ENCODE measurements at regions not wholly inside any gene's neighbourhood (a gene's known extent, or its start where the extent isn't known, plus 50 kb on each side); places are given as distances from the start of the nearest gene placed in this dataset.

- FAIRE-seq: no peak
Measured at GRCh38 chr2:236317938-236318396, 53.8 kb upstream of the ASB18 start.

DNA sequence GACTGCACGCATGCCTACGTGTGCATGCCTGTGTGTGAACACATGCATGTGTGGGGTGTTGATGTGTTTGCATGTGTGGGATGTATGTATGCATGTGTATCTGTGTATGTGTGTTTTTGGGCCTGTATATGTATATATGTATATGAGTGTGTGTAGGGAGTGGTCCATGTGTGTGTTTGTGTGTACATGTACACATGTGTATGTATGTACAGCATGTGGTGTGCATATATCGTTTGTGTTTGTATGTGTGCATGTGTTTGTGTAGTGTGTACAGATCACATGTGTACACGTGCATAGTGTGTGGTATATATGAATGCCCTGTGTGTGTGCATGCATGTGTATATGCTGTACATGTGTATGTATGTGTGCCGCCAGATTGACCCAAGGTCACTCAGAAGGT lies 54.2 kb upstream of the ASB18 start:
- FAIRE-seq: no peak

GRCh38 chr2:236319036-236319435 lies 54.8 kb upstream of the ASB18 start:
- FAIRE-seq: no peak

- no peak for FAIRE-seq
Measured at GRCh38 chr2:236321415-236321814, 57.2 kb upstream of the ASB18 start.

DNA sequence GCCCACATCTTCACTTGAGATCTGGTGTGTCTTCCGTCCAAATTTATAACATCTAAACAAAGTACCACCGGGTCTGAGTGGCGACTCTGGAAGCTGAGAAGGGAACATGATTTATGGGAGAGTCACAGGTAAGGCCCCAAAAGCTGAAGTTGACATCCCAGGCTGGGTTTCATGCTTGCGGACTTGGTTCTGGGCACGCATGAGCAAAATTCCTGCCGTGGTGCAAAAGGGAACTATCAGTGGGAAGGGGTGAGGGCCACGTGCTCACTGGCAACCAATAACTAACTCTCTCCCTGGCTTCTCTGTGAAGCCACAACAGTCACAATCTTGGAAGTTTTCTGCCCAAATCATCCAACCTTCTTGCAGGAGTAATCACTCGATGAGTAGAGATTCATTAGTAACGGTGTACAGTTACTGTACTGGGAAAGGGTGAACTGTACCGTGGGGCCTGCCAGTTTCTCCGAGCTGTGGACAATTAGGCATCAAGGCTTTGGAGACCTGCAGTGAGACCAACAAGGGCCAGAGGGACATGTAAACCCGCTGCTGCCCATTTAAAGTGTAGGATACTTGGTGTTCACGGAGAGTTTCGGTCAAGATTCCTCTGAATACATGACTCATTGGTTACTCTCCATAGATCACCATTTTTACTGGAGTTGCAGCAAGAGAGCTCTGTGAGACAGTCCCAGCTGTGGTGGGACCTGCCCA lies 69.4 kb upstream of the ASB18 start:
- no peak for FAIRE-seq

DNA sequence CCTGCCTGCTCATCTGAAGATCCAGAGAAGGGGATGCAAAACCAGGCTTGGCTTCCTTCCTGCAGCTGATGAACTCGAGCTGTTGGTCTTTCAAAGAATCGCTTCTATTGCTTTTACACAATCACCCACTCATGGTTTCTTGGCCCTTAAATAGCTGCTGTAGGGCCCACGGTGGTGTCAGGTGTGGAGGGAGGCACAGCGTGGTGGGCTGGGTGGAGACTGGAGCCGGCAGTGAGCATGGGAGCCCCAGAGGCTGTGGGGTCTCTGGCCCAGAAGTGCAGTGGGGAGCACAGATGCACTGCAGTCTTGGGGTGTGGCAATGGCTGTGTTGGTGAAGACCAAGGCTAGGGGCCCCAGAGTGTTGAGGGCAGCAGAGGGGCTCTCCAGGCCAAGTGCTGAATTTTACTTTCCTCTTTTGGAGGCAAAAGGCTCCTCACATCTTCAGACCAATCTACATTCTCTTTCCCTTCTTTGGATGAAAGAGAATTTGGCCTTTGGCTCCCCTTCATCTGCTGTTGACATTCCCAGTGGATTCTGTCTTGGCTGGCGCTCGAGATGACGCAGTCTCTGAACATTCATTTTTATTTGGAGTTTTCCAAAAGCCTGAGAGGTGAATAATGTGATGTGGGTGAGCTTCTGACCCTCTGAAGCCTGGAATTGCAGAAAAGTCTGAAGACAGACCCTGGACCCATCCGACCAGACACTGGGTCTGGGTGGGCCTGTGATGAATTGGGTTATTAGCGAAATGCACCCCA lies 70.1 kb upstream of the ASB18 start:
- FAIRE-seq: no peak

DNA sequence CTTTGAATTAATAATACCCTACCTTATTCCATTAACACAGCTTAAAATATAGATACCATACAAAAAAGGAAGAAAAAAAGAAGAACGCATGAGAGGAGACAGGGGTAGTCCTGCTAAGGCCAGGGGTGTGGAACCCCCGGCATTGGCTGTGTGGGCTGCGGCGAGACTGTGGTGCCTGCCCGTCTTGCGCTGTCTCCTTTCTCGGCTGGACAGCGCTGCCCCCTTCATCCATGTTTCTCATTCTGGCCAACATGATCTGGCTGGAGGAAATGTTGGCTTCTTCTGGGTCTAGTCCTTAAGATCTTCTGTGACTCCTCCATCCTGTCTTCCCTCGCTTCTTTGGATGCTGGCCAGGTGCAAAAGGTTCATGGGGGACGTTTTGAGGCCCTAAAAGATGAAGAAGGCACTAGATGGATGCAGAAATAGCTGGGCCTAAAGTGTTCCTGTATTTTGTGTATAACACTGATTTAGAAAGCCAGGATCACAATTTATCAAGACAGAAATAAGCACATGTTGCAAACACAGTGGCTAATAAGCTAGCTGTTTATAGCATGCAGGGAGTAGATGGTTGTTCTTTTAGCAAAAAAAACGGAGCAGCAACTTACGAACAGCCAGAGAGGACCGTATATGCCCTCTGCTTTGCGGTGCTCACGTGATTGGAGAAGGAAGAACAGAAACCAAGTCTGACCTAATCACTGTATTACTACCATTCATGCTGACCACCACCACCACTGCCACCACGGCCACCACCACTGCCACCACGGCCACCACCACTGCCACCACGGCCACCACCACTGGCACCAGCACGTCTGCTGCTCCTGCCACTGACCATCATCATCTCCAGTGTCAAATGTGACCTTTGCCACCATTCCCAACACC lies 71.7 kb upstream of the ASB18 start:
- no peak for FAIRE-seq

DNA sequence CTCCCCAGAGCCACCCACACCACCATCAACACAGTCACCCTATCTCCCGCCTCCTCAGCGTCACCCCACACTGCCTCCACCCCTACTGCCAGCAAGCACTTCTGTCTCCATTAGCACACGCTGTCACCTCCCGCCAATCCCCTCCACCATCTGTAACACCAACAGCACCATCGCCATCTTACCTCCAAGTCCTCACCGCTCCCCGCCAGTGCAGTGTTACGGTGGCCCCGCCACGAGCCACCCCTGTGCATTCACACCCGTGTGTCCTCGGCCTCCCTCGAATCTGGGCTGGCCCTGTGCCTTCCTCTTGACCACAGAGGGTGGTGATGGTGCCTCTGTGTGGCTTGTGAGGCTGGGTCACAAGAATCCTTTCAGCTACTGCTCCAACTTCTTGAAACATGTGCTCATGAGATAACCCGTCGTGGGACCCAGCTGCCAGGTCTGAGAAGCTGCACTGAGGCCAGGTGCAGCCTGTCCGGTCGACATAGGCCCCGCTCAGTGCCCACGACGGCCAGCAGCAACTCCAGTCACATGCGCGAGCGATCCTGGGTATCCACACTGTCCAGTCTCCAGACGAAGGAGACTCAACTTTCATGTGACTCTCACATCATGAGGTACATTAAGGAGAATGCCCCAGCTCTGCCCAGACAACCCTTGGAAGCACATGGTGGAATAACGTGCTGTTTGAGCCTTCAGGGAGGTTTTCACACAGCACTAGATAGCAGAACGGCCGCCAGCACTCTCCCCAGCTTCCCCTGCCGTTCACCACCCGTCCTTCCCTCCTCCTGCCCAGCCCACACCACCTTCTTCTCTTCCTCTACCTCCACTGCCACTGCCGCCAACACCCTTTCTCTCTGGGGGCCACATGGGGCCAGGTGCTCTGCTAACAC lies 72.6 kb upstream of the ASB18 start:
- FAIRE-seq: no peak

DNA sequence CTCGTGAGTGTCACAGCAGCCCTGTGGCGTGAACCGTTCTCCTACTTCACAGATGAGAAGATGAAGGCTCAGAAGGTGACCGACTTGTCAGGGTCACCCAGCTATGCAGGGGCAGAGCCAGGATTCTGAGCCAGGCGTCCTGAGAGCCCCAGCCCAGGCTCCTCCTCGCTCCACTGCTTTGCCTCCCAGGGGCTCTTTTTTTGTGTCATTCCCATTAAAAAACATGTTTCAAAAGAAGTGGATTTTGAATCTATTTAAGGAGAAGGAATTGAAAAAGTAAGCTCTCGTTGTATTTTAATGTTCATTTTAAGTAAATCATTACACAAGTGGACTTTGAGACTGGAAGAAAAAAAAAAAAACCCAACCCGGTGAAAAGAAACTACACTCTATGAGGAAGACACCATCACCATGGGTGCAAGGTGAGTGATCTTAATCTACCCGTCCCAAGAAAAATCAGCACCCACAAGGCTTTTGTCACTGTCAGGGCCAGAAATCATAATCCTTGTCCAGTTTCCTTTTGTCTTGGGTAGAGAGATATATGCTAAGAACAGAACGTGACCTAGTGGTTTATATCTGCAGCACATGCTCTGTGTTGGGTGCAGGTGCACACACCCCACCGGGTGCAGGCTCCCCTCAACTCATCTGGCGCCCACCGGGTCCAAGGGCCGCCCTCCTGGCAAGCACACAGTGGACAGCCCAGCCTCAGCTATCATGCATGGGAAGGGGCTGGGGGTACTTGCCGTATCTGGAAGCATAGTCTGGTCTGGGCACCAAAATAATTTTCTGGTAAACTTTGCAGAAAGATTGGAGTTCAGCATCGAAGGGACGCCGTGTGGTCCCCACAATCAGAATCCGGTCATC lies 73.5 kb upstream of the ASB18 start:
- FAIRE-seq: no peak

DNA sequence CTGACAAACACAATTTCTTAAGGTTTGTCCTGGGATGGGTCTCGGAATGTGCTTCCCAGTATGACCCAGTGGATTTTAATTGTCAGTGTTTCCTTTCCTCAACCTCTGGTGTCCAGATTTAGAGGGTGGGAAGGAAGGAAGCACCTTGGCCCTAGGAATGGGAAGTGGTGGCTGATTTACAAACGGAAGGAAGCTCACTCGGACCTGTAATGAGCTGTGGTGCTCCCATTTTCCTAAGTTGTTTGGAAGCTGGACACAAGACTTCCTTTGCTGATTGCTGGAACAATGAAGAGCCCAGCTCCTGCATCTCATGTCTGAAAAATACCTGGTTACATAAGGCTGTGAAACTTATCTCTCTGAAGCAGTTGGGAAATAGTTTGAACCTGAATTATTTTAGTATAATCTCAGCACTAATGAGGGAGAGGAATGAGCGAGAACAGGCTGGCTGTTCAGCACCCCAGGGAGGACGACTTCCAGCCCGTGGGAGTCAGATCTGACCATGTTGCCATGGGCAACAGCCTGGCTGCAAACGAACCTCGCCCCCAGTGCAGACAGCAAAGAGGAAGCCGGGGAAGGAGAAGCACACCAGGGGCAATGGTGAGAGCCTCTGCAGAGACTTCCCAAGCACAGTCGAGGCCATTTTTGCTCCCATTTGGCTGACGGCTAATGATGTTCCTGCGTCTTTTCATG lies 74.4 kb upstream of the ASB18 start:
- no peak for FAIRE-seq

- FAIRE-seq: no peak
Measured at GRCh38 chr2:236340251-236340650, 76.0 kb upstream of the ASB18 start.

DNA sequence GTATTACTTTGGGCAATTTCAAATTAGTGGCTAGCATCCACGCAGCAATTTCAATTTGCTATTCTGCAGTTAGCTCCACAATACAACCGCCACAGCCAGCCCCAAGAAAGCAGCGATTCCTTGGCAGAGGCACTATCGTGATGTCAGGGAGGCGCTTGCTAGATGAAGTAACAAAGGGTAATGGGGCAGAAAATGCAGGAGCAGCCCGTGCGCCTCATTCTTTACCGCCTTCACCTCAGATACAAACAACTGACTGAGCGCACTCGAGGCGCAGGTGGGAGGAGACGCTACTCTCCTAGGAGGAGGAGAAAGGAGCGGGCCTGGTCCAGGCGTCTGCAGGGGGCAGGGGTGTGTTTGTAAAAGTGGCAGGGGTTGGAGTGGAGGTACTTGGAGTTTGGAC lies 76.9 kb upstream of the ASB18 start:
- no peak for FAIRE-seq

DNA sequence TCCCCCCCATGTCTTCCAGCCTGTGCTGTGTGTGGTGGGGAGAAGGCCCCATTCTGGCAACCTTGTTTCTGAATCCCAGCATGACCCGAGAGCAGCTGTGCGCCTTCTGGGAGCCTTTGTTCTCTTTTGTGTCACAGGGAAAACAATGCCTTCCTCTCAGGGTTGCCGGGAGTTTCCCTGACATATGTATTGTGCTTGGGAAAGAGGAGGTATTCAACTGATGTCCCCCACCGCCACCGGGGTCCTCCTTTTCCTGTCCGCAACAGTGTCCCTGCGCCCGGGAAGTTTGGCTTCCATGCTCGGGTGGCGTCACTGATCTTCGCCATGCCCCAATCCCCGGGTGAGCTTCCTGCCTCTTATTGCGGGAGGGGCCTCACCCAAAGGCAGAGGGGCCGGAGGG lies 77.5 kb upstream of the ASB18 start:
- FAIRE-seq: no peak

- no peak for FAIRE-seq
Measured at GRCh38 chr2:236342507-236342906, 78.3 kb upstream of the ASB18 start.

- FAIRE-seq: no peak
Measured at GRCh38 chr2:236342951-236343350, 78.7 kb upstream of the ASB18 start.

DNA sequence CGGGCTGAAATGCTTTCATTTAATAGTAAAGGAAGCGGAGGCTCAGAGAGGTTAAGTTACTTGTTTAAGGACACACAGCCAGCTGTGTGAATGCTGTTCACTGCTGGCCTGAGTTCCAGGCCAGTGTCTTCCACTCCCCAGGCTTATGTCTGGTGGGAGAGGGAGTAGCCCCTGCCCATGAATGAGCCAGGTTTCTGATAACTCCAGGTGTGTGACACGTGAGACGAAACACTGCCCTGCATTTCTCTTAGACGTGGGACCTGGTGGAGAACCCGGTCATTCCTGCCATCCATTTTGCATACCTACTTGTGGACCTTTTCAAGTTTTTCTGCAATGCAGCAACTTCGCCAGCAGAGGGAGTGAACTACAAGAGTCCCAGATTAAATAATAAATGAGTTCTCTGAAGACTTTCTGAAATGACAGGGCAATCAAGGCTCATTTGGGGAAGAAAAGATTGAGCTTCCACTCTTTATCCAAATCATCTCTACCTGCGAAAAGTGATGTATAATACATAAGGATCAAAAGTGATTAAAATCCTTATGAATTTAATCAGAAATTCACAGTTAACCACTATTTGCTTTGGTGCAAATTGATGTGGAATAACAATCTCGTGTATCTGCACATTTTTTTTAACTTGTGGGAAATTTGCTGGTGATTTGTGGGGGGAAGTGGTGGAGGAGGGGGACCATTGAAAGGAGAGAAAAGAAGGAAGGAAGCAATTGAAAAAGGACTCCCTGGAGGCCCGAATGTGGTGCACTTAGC lies 79.4 kb upstream of the ASB18 start:
- FAIRE-seq: peak; percentile 48

- no peak for FAIRE-seq
Measured at GRCh38 chr2:236344446-236344845, 80.2 kb upstream of the ASB18 start.

GRCh38 chr2:236345081-236345714 lies 81.0 kb upstream of the ASB18 start:
- FAIRE-seq: no peak

- no peak for FAIRE-seq
Measured at GRCh38 chr2:236346366-236346765, 82.2 kb upstream of the ASB18 start.
